HG03103 (cell line): ENCODE measurements at regions not wholly inside any gene's neighbourhood (a gene's known extent, or its start where the extent isn't known, plus 50 kb on each side); places are given as distances from the start of the nearest gene placed in this dataset.
"Not testable (repeated sequence)": the region's sequence is repeated elsewhere in the genome, so short reads cannot be mapped to it uniquely, and the experiment has no call there.

ENCODE experiments used
- ATAC-seq: cut with Tn5 transposase; IDR thresholded peaks from one replicate; pipeline ENCODE4 v1.9.1; 2021; ENCODE audit warnings: low read depth; ENCODE audit not compliant: unreplicated experiment

GRCh38 chr21:19029816-19030215, 626.2 kb upstream of the TMPRSS15 start:
- no peak for ATAC-seq

- no peak for ATAC-seq
Observed at GRCh38 chr21:19031953-19032352, 628.4 kb upstream of the TMPRSS15 start.

DNA sequence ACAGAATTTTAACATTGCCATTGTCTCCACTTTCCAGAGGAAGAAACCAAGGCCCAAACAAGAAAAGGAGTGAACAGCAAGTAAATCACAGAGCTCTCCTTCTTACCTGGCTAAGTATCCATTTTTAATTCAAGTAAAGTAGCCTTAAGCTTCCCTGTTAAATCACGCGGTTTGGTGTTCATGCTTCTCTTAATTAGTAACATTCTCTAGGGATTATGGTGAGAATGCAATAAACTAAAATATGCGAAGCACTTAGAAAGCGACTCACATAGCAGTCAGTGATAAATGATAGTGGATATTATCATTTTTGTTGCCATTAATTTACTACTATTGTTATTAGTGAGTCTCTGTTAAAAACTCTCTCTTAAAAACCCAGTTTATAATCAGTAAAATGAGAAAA, 630.5 kb upstream of the TMPRSS15 start:
- no peak for ATAC-seq

DNA sequence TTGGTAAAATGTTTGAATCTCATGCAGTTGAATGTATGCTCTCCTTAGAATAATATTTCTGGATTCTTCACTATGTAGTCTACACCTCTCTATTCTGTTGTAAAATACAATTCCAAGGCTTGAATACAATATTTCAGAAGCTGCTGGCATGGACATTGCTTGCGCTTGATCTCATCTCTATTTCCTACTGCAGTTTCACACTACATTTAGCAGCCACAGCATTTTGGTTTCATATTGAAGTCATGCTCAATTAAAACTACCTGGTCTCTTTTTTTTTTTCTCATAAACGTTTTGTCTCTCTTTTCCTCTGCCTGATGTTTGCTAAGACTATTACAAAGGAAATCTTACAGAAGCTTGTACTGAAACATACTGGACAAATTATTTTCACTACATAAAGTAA, 631.0 kb upstream of the TMPRSS15 start:
- no peak for ATAC-seq

GRCh38 chr21:19045876-19046275, 642.3 kb upstream of the TMPRSS15 start:
- no peak for ATAC-seq

- ATAC-seq, result no peak
Observed at GRCh38 chr21:19048098-19048672, 644.6 kb upstream of the TMPRSS15 start.

DNA sequence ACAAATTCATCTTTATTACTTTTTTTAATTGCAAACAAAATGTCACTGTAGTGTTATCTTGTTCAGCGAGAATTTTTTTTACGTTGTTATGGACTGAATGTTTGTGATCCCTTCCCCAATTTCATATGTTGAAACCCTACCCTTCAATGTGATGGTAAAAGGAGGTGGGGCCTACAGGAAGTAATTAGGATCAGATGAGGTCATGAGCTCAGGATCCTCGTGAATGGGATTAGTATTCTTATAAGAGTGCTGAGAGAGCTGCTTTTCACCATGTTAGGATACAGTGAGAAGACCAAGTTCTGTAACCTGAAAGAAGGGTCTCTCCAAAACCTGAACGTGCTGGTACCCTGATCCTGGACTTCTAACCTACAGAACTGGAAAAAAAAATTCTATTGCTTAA, 646.0 kb upstream of the TMPRSS15 start:
- ATAC-seq, result no peak

- ATAC-seq, result no peak
Observed at GRCh38 chr21:19065164-19065563, 661.6 kb upstream of the TMPRSS15 start.

DNA sequence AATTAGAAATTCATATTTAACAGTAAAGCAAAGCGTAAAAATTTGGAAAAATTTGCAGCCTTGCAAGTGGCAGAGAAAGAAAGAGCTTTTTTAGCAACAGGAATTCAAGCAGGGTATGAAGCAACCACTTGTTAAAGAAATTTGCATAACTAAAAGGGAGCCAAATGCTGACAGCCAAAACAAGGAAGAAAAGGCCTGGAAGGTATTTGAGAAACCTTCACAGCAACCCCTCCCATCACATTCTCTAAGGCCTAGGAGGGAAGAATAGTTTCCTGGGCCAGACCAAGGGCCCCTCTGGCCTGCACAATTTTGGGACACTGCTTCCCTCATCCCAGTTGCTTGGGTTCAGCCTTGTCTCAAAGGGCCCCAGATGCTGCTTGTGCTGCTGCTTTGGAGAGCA, 672.4 kb upstream of the TMPRSS15 start:
- no peak for ATAC-seq

GRCh38 chr21:19109694-19110093, 706.1 kb upstream of the TMPRSS15 start:
- no peak for ATAC-seq

GRCh38 chr21:19119259-19119658, 715.7 kb upstream of the TMPRSS15 start:
- ATAC-seq, result not testable (repeated sequence)

GRCh38 chr21:19120591-19120990, 717.0 kb upstream of the TMPRSS15 start:
- ATAC-seq, result no peak

- no peak for ATAC-seq
Observed at GRCh38 chr21:19122356-19122755, 718.8 kb upstream of the TMPRSS15 start.

DNA sequence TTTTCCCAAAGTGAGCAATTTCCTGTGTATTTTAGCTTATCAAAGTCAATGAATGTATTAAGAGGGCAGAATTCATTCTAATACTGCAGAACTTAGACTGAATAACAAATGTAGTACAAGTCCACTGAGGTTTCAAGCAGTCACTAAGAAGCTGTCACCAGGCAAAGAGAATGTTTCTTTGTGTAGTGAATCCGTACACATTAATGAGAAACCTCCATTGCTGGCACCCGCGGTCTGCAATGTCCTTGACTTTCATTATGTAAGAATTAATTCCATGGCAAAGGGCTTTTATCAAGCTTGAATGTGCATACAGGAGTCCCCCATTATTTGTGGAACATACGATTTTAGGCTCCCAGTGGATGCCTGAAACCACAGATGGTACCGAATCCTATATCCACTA, 719.5 kb upstream of the TMPRSS15 start:
- ATAC-seq, result no peak

DNA sequence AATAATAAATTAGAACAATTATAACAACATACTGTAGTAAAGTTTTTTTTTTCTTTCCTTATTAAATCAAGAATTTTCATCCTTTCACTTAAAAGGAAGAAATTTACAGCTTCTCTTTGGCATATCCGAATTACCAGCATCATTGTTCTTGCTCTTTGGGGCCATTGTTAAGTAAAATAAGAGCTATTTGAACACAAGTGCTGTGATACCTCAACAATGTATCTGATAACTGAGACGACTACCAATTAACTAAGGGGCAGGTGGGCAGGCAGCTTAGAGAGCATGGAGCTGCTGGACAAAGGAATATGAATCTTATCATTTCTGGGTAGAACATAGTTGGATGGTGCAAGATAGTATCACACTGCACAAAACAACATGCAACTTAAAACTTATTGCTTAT, 719.9 kb upstream of the TMPRSS15 start:
- ATAC-seq, result no peak

DNA sequence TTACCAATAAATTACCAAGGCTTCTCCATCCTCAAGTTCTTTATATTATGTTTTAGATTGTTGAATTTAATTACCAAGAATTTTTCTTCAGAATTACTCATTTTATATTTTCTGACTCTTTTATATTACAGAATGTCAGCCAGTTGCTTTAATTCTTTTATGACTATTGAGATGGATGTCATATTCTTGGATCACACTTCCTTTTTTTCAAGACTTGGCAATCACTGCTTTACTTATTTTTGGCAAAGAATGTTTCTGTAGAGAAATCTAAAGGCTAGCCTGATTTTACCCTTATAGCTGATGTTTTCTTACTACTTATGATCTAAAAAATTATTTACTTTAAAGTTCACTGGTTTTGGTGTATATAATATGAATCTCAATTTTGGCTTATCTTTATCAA, 721.1 kb upstream of the TMPRSS15 start:
- no peak for ATAC-seq

- no peak for ATAC-seq
Observed at GRCh38 chr21:19130379-19131028, 726.9 kb upstream of the TMPRSS15 start.

DNA sequence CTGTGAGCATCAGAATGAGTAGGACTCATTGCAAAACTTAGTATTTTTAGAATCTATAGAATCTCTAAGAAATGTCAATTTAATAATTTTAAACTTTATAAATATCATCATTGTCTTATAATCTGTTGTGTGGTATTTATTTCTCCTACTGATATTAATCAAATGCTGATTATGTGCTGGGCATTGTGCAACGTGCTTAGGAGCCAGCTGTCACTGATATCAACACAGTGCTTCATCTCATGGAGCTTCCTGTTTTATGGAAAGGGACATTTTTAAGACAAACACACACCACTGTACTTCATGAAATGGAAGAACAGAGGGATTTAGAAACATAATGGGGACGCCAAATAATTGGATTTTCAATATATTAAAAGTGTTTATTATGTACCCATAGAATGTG, 737.9 kb upstream of the TMPRSS15 start:
- ATAC-seq, result no peak

DNA sequence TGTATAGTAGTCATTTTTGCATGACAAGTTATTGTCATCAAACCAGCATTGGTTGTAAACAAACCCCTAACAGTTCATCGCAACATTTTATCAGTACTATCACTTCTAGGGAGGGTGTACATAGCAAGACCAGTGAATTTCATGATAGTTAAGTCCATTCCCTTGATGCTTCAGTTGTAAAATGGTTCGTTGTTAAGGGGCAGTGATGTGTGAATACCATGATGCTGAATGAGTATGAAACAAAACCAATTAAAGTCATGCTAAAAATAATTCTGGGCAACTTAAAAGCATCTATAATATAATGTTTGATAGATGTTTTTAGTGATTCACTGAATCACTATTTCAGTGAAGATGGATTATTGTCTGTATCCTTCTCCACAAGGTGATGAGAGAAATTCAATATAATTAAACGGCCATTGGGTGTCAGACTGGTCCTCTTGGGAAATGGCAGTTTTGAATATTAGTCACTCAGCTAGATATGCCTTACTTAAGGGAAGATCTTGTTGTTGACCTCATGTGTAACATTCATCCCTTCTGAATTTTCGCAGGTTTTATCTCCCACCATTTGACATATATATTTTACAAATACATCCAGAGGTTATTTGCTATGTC, 742.2 kb upstream of the TMPRSS15 start:
- no peak for ATAC-seq

- ATAC-seq, result no peak
Observed at GRCh38 chr21:19148056-19148455, 744.5 kb upstream of the TMPRSS15 start.

DNA sequence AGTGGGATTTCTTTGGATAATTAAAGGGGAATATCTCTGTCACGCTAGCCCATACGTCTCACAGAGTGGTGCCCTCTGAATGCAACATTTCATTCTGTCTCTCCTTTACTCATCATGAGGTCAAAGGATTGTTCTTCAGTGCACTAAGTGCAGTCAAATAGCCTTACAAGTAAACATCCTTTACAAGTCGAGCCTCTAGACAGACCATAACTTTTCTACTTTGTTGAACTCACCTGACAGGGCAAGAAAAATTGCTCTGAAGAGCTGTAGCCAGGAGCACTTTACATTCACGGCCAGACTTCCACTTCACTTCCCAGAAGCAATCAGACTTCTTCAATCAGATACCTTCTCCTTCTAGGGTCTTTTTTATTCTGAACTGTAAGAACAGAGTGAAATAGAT, 768.0 kb upstream of the TMPRSS15 start:
- no peak for ATAC-seq

DNA sequence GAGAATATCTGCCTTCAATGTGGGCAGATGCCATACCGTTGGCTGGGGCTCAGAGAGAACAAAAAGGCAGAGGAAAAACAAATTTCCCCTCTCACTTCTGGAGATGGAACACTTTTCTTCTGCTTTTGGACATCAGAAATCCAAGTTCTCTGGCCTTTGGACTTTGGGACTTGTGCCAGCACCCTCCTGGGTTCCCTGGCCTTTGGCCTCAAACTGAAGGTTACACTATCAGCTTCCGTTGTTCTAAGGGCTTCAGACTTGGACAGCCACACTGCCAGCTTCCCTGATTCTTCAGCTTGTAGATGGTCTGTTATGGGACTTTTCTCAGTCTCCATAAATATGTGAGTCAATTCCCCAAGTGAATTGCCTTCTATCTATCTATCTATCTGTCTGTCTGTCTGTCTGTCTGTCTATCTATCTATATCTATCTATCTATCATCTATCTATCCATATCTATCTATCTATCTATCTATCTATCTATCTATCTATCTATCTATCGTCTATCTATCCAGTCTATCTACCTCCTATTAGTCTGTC, 778.1 kb upstream of the TMPRSS15 start:
- ATAC-seq, result no peak
